Nephron progenitor cell (in vitro differentiated cells): ENCODE measurements at regions not wholly inside any gene's neighbourhood (a gene's known extent, or its start where the extent isn't known, plus 50 kb on each side); places are given as distances from the start of the nearest gene placed in this dataset.

Experiments
- DNase-seq: peaks from one replicate; pipeline ENCODE4 v3.0.0; 2021
- H3K27ac Mint-ChIP-seq: 2 replicates; pipeline ENCODE4 v1.8.0; 2021; ENCODE audit warnings: mild to moderate bottlenecking, moderate library complexity, mixed read lengths
- H3K27me3 Mint-ChIP-seq: 2 replicates; pipeline ENCODE4 v1.8.0; 2021; ENCODE audit warnings: mild to moderate bottlenecking, low read depth, mixed read lengths; ENCODE audit not compliant: poor library complexity
- H3K36me3 Mint-ChIP-seq: 2 replicates; pipeline ENCODE4 v1.8.0; 2021; ENCODE audit warnings: low read depth, mixed read lengths
- H3K4me1 Mint-ChIP-seq: 2 replicates; pipeline ENCODE4 v1.8.0; 2021; ENCODE audit warnings: mixed read lengths
- H3K4me3 Mint-ChIP-seq: 2 replicates; pipeline ENCODE4 v1.8.0; 2021; ENCODE audit warnings: mild to moderate bottlenecking, moderate library complexity, mixed read lengths
- H3K9me3 Mint-ChIP-seq: 2 replicates; pipeline ENCODE4 v1.8.0; 2021; ENCODE audit warnings: mild to moderate bottlenecking, moderate library complexity, mixed read lengths
- TF ChIP-seq, protein P1 (sequence below): fragments of 200-600 bp; sonication (generic); IDR thresholded peaks from 2 replicates; pipeline ENCODE4 v1.5.0; 2021; ENCODE audit warnings: antibody characterized with exemption

DNA sequence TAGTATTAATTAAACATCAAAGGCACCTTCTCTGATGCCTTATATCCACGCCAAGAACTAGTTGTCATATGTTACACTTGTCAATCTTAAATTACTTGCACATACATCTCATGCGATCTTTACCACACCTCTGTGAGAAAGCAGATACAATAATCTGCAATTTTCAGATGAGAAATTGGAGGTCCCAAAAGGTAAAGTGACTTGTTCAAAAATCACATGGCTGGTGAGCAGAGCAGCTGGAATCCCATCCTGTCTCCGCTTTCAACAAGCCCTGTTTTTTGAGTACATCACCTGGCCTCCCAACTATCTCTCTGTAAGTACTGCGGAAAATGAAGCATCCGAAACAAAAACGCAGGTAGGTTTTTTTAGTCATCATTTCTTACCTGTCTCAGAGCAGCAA is 203.4 kb upstream of the FOXN3 start:
- peaks cover 14% of the 10 kb centered on the region for H3K27me3 Mint-ChIP-seq
- no peak for DNase-seq
- no peaks in the 10 kb centered on the region for H3K9me3 Mint-ChIP-seq
- H3K4me3 Mint-ChIP-seq = peak overlapping the region; percentile 82
- peaks cover 77% of the 10 kb centered on the region for H3K4me1 Mint-ChIP-seq
- TF ChIP-seq, protein P1, sequence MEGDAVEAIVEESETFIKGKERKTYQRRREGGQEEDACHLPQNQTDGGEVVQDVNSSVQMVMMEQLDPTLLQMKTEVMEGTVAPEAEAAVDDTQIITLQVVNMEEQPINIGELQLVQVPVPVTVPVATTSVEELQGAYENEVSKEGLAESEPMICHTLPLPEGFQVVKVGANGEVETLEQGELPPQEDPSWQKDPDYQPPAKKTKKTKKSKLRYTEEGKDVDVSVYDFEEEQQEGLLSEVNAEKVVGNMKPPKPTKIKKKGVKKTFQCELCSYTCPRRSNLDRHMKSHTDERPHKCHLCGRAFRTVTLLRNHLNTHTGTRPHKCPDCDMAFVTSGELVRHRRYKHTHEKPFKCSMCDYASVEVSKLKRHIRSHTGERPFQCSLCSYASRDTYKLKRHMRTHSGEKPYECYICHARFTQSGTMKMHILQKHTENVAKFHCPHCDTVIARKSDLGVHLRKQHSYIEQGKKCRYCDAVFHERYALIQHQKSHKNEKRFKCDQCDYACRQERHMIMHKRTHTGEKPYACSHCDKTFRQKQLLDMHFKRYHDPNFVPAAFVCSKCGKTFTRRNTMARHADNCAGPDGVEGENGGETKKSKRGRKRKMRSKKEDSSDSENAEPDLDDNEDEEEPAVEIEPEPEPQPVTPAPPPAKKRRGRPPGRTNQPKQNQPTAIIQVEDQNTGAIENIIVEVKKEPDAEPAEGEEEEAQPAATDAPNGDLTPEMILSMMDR = no peak
- no peaks in the 10 kb centered on the region for H3K36me3 Mint-ChIP-seq
- peak overlapping the region; percentile 18 for H3K27ac Mint-ChIP-seq

DNA sequence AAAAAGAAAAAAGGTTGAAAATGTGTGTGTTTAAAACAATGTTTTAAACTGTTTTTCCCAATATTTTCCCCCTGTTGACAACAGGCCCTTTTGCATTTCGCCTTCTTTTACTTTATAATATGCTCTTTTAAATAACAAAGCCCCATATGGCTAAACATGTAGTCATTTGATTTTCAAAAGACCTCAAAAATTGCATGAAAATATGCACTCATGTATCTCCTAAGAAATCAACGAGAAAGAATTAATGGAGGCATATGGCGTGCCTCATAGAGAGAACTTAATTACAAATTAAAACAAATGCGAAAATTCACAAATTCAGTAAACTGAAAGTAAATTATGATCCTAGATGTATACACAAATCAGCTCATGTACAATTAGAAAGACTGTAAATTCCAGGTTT is 202.6 kb upstream of the FOXN3 start:
- Mint-ChIP-seq H3K27ac (no peak overlapping the region), H3K9me3 (no peaks in the 10 kb centered on the region), H3K36me3 (no peaks in the 10 kb centered on the region), H3K4me3 (peak overlapping the region; percentile 82), H3K4me1 (peaks cover 77% of the 10 kb centered on the region), H3K27me3 (peaks cover 14% of the 10 kb centered on the region)
- DNase-seq = no peak
- TF ChIP-seq, protein P1 = no peak

GRCh38 chr14:89618811-89619551 is 201.9 kb upstream of the FOXN3 start:
- Mint-ChIP-seq H3K4me3 (peak overlapping the region; percentile 93), H3K27me3 (peaks cover 14% of the 10 kb centered on the region), H3K4me1 (peaks cover 82% of the 10 kb centered on the region), H3K27ac (peak overlapping the region; percentile 29), H3K9me3 (no peaks in the 10 kb centered on the region), H3K36me3 (no peaks in the 10 kb centered on the region)
- TF ChIP-seq, protein P1 = no peak
- DNase-seq = peak; percentile 79

GRCh38 chr14:89618330-89618708 is 201.3 kb upstream of the FOXN3 start:
- no peak for DNase-seq
- peaks cover 16% of the 10 kb centered on the region for H3K27me3 Mint-ChIP-seq
- no peaks in the 10 kb centered on the region for H3K9me3 Mint-ChIP-seq
- H3K4me1 Mint-ChIP-seq = peaks cover 88% of the 10 kb centered on the region
- peak overlapping the region; percentile 93 for H3K4me3 Mint-ChIP-seq
- H3K27ac Mint-ChIP-seq = peak overlapping the region; percentile 34
- TF ChIP-seq, protein P1 = no peak
- no peaks in the 10 kb centered on the region for H3K36me3 Mint-ChIP-seq

- Mint-ChIP-seq H3K27ac (peak overlapping the region; percentile 48), H3K27me3 (peaks cover 16% of the 10 kb centered on the region), H3K36me3 (peaks cover 3% of the 10 kb centered on the region), H3K9me3 (no peaks in the 10 kb centered on the region), H3K4me3 (peak overlapping the region; percentile 93), H3K4me1 (peaks cover 88% of the 10 kb centered on the region)
- TF ChIP-seq, protein P1 = no peak
- DNase-seq = peak; percentile 14
Measured at GRCh38 chr14:89617481-89618329, 200.7 kb upstream of the FOXN3 start.
